ENCODE measurements at regions not wholly inside any gene's neighbourhood (a gene's known extent, or its start where the extent isn't known, plus 50 kb on each side); places are given as distances from the start of the nearest gene placed in this dataset.

- no peak for DNase-seq
Measured at GRCh38 chr4:13248621-13249298, 235.4 kb downstream of the RAB28 start.

DNA sequence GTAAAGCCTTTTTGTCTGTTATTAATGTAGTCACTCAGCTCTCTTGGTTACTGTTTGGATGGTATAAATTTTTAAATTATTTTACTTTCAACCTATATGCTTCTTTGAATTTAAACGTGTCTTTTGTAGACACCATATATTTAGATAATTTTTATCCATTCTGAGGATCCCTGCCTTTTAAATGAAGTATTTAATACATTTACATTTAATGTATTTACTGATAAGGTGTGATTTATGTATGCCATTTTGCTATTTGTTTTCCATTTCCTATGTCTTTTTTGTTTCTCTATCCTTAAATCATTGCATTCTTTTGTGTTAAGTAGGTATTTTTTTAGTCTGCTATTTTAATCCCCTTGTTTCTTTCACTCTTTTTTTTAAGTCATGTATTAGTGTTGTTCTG is 238.0 kb downstream of the RAB28 start:
- DNase-seq: no peak

GRCh38 chr4:13244444-13244843 is 239.7 kb downstream of the RAB28 start:
- no peak for DNase-seq

- no peak for DNase-seq
Measured at GRCh38 chr4:13243152-13243551, 241.0 kb downstream of the RAB28 start.

- no peak for DNase-seq
Measured at GRCh38 chr4:13240066-13240465, 244.1 kb downstream of the RAB28 start.

DNA sequence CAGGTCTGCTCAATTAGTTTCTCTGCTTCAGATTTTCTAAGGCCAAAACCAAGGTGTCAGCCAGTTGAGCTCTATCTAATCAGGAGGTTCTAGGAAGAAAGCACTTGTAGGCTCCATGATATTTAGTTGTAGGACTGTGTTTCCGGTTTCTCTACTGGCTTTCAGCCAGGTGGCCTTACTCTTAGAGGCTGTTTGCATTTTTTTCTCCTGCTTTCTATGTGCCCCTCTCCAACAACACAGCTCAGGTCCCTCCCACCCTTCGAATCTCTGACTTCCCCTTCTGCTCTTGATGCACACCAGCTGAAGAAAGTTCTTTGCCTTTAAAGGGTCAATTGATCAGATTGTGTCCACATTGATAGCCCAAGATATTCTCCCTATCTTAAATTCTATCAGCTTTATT is 245.2 kb downstream of the RAB28 start:
- DNase-seq: no peak

DNA sequence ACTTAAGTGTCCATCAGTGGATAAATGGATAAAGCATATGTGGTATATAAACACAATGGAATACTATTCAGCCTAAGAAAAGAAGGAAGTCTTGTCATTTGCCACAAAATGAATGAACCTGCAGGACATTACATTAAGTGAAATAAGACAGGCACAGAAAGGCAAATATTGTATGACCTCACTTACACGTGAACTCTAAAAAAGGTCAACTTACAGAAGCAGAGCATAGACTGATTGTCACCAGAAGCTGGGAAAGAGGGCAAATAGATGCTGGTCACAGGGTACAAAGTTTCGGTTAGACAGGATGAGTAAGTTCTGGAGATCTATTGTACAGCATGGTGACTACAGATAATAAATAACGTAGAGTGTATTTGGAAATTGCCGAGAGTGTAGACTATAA is 247.7 kb downstream of the RAB28 start:
- no peak for DNase-seq

DNA sequence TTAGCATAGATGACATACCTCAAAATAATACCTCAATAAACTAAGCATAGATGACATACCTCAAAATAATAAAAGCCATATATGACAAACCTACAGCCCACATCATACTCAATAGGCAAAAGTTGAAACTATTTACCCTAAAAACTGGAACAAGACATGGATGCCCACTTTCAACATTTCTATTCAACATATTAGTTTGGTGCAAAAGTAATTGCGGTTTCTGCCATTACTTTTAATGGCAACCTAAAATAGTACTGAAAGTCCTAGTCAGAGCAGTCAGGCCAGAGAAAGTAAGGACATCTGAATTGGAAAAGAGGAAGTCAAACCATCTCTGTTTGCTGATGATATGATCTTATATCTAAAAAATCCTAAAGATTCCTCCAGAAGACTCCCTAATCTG is 250.4 kb downstream of the RAB28 start:
- DNase-seq: no peak

DNA sequence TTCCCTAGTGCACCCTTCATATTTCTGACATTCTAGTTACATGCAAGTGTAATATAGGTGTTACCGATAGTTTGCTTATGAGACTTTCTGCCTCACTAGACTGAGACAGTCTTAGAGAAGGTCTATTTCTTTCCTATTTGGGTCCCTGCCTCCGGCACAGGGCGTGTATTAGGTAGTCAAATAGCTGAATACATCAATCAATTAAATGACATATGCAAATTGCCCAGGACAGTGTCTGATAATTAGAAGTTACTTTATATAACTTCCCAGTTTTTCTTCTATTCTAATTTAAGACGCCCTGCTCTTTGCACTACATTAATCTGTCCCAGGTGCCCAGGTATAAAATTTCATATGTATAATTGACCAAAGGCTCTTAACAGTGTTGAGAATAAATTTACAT is 264.2 kb downstream of the RAB28 start:
- no peak for DNase-seq

GRCh38 chr4:13218326-13218958 is 265.7 kb downstream of the RAB28 start:
- no peak for DNase-seq

DNA sequence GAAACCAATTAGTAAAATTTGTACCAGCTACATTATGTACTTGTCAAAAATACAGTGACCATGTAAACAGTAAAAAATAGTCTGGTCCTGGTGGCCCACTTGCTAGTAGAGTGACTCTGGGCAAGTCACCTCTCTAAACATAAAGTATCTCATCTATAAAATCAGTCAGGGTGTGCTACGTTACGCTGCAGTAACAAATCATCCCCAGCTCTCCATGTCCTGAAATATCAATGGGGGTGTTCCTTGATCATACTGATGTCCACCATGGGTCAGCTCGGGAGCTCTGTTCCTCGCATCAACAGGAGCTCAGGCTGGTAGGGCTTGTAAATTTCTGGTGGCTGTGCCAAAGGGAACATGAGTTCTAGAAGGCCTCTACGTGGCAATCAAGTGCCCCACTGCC is 268.6 kb downstream of the RAB28 start:
- DNase-seq: no peak

DNA sequence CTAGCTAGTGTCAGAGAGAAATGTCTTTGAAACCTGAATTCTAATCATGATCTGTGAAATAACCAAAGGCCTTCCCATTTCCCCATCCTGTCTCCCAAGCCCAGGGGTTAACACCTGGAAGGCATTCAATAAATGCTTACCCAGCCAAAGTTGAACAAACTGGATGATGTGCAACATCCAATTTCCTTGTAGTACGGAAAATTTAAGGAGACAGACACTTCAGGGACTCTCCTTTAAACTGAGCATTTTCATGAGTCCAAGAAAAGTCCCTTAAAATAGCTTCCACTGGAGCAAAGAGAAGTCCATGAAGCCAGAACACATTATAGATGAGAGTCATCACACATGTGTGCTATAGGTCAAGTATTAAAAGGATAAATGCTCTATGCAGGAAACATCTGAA is 271.2 kb downstream of the RAB28 start:
- DNase-seq: no peak

DNA sequence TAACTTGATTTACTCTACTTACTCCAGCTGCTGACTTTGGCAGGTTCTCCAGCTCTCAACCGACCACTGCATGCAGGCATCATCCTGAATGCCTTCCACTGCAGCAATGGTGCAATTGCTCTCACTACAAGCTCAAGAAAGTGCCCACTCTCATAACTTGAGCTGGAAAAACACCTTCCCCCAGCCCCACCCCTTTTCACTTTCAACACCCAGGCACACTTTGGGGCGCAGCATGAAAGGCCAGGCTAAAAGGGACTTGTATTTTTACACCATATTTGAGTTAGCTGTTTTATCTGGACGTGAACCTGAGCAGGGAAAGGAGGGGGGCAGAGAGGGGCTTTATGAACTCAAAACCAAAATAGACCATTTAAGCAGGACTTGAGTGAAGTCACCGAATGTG is 274.5 kb downstream of the RAB28 start:
- DNase-seq: no peak

DNA sequence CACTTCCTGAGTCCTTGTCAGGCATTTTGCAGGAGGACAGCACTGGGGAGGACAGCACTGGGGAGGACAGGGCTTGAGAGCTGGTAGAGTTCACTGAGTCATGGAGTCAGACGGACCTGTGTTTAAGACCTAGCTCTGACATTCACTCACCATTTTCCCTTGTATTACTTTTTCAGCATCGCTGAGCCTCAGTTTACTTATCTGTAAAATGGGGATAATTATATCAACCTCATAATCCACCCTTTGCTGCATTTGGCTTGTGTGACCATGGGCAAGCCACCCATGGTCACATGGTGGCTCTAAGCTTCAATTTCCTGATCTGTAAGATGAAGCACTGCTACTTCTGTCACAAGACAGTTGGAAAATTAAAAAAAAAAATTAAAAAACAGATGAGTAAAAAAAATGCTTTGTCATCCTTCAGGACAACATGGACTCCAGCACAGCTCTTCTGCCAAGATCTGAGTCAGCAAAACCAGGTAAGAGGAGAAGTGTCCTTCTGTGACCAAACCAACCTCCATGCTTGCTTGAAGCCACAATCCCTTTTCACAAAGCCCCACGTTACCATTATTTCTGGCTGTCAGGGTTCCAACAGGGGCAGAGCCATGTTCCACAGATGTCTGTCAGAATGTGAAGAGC is 275.5 kb downstream of the RAB28 start:
- no peak for DNase-seq

- no peak for DNase-seq
Measured at GRCh38 chr4:13207226-13207625, 276.9 kb downstream of the RAB28 start.

DNA sequence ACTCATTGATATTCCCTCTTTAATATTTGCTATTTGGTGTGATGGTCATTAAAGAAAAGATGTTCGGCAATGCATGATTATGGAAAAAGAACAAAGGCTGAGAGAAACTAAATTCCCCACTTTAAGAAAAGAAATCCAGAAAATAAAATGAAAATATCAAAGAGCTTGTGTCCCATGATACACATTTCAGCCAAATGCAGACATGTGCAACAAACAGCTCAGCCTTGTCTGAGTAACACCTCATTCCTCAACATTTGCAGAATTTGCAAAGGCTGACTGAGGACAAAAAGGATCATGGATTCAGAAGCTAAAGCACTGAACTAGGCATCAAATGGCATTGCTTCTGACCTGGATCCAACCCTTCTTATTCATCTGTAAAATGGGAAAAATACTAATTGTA is 281.0 kb downstream of the RAB28 start:
- DNase-seq: no peak

DNA sequence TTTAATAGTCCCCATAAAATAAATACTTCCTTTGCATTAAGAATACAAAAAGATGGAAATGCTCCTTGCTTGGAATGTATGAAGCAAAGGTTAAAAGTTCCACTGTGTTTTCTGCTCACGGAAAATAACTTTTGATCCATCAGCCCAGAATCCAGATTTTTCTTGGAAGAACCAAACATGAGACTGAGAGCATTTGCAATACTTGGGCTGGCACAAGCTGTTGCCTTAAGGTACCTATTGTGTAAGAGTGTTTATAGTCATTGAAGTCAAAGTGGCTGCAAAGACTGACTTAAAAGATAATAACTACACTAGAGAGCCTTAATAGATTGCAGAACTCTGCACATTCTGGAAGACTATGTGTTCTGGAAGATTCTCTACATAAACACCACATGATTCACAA is 281.4 kb downstream of the RAB28 start:
- no peak for DNase-seq

GRCh38 chr4:13201241-13201640 is 282.9 kb downstream of the RAB28 start:
- no peak for DNase-seq

- no peak for DNase-seq
Measured at GRCh38 chr4:13196721-13197120, 287.4 kb downstream of the RAB28 start.

DNA sequence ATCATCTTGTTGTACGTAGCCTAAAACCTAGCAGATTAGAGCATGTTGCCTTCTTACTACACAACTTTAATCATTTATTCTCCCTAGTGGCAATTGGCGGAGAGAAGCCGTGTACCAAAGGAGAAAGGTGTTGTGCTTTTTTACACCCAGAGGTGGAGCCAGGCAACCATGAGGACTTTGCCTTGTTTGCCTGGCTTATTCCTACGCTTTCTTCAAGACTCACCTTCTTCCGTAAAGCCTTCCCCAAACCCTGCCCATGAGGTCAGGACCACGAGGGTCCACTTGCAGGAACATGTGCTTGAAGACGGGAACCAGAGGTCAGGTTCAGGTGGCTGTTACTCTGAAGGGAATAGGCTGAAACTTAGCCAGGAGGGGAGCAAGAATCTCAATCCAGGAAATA is 290.5 kb downstream of the RAB28 start:
- no peak for DNase-seq

DNA sequence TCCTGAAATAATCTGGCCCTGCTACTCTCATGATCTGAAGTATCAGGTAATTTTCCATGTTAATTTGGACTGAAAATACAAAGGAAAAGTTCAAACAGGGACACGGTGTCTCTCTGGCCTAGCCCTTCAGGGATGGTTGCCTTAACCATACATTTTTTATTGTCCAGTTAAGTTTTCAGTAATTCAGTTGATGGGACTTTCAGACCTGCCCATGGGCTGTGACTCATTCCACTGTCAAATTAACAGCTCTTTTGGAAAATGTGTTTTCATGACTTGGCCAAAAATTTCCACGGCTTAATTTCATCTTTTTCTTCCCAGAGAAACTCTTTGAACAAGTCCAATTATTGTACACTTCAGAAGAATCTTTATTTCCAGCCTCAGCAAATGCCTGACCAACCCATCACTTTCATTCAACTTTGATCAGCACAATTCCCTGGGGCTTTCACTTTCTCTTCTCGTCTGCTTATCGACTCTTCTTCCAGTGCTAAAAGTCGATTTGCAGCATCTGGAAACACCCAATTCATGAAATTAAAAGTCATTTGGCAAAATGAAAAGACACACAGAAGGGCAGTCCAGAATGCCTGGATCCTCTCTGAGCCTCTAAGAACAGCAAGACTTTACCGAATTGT is 293.9 kb downstream of the RAB28 start:
- DNase-seq: no peak

- DNase-seq: no peak
Measured at GRCh38 chr4:13184199-13184598, 299.9 kb downstream of the RAB28 start.

GRCh38 chr4:13182133-13182532 is 302.0 kb downstream of the RAB28 start:
- no peak for DNase-seq

DNA sequence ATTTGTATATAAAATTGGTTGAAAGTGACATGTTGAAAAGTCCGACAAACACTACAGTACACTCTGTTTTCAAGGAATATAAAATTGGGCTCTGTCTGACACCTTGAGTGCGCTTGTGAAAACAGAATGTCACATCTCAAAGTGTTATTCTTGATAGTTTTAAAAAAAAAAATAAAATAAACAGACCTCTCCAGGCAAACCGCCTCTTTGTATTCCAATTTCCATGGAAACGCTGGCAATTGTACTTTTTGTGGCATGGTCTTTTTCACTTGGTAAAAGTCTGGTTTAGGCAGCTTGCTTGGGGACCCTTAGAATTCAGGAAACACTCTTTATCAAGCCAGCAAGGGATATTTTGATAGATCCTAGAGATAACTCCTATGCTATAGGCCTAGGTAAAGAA is 302.5 kb downstream of the RAB28 start:
- DNase-seq: no peak
